Right hindlimb (tissue), 1 donor: ENCODE measurements at regions not wholly inside any gene's neighbourhood (a gene's known extent, or its start where the extent isn't known, plus 50 kb on each side); places are given as distances from the start of the nearest gene placed in this dataset.
"Not testable (repeated sequence)": the region's sequence is repeated elsewhere in the genome, so short reads cannot be mapped to it uniquely, and the experiment has no call there.

Source experiments
- DNase-seq: peaks from one replicate; pipeline ENCODE4 v3.0.0-alpha.2; 2018

DNA sequence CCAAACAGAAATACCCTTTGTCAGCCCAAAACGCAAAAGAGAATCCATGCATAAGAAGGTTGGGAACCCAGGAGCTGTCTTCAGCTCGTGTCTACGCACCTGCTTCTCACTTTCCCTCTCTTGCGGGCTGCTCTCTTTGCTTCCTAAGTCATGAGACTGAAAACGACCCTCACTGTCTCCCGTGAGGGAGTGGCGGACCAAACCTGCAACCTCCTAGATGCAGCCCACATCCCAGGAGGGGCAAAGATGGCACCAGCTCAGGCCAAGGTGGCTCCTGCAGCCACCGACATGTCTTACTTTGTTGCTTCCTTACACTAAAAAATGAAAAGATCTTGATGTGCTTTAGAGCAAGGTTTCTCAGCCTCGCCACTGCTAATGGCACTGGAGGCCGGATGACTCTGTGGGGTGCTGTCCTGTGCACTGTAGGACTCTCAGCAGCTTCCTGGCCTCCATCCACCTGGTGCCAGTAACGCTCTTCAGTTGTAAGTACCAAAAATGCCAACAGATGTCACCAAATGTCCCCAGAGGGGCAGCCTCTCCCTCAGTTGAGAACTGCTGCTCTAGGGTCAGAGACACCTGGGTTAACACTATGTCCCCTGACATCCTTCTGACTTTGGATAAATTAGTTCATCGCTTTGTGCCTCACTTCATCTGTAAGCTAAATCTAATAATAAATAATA lies 179.8 kb upstream of the PFKP start:
- DNase-seq = no peak

GRCh38 chr10:2886662-2887061 lies 180.7 kb upstream of the PFKP start:
- DNase-seq = no peak

DNA sequence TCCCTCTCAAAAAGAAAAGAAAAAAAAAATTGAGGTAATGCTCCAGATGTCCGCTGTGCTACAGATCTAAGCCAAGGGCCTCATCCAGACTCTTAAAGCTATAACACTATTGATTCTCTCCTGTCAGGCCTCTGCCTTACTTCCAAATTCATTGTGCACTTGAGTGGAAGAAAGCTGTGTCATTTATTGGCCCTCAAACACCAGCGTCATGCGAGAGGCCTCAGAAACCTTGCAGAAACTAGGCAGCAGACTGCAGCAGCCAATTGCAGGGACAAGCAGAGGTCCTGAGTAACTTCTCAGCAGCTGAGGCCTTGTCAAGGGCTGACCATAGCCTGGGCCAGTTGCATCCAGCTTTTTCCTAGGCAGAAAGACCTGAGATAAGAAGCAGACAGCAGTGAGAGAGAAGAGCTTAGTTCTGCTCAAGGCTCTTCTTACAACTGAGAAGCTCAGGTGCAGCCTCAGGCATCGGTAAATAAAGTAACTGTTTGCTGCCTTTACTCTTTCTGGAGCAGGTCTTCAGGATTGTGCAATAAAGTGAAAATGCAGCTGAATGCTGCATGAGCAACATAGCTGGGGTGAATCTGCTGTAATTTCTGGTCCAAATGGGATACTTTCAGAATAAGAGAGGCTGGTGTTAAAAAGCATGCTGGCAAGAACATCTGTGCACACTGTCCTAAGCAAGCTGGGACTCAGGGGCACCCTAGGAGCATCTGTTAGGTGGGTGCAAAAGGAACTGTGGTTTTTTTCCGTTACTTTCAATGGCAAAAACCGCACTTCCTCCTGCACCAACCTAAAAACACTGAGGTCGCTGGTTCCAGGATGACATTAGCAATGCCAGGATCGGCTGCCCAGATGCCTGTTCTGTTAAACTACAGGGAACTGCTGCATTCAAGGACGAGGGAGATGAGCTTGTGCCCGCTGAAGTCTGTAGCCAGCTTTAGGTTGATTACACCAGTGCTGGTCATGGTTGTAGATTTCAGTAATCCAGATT lies 181.8 kb upstream of the PFKP start:
- DNase-seq = peak; percentile 65

- DNase-seq = not testable (repeated sequence)
These were observed 183.3 kb upstream of the PFKP start for GRCh38 chr10:2883983-2884540.

GRCh38 chr10:2883238-2883637 lies 184.1 kb upstream of the PFKP start:
- DNase-seq = no peak

DNA sequence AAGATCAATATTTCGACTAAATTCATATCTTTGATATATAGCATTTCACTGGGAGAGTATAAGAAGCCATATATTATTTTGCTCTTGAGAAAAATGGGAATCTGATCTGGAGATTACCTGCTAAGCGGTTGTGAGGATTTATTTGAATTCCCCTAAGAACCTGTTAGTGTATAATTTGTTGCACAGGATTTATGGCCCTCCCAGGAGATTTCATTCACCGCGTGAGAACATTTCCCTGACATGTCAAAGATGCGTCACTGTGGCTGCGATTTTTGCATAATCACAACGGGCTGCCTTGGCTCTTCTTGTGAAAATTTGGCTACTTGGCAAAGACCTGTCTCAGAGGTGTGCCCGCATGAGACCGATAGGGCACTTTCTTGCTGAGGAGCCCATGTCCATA lies 184.7 kb upstream of the PFKP start:
- DNase-seq = no peak

GRCh38 chr10:2881720-2882620 lies 185.4 kb upstream of the PFKP start:
- peak; percentile 32 for DNase-seq

DNA sequence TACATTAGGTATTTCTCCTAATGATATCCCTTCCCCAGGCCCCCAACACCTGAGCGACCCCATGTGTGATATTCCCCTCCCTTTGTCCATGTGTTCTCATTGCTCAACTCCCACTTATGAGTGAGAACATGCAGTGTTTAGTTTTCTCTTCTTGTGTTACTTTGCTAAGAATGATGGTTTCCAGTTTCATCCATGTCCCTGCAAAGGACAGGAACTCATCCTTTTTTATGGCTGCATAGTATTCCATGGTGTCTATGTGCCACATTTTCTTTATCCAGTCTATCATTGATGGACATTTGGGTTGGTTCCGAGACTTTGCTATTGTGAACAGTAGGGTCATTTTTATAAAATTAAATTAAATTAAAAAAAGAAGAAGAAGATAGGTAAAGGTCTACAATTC lies 187.3 kb upstream of the PFKP start:
- DNase-seq = not testable (repeated sequence)

- DNase-seq = no peak
These were observed 188.5 kb upstream of the PFKP start for GRCh38 chr10:2878818-2879217.

DNA sequence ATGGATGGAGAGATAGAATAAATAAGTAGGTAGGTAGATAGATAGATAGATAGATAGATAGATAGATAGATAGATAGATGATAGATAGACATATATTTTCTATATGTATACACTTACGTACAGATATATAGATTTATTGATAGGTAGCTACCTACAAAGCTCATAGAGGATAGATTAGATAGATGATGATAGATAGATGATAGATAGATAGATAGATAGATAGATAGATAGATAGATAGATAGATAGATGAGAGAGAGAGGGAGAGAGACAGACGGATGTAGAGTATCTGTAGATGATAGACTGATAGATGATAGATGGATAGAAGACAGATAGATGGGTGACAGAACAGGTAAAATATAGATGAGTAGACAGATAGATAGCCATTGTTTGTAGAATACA lies 191.3 kb upstream of the PFKP start:
- no peak for DNase-seq

DNA sequence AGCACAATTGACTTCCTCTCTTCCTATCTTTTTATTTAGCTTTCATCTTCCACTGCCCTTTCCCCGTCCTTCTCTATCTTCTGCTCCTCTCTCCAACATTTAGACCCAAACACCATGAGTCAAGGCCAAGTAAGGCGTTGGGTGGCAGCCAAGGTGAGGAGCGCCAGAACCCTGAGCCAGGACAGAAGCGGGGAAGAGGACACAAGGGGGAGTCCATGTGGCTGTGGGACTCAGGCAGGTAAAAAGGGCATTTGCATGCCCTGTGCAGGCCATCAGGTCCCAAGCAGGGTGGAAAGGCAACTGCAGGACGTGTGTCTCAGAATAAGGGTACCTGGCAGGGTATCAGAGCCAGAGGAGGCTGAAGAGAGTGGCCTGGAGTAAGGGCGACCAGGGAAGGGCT lies 192.4 kb upstream of the PFKP start:
- no peak for DNase-seq

GRCh38 chr10:2873769-2874168 lies 193.6 kb upstream of the PFKP start:
- no peak for DNase-seq

GRCh38 chr10:2871673-2872219 lies 195.6 kb upstream of the PFKP start:
- no peak for DNase-seq

DNA sequence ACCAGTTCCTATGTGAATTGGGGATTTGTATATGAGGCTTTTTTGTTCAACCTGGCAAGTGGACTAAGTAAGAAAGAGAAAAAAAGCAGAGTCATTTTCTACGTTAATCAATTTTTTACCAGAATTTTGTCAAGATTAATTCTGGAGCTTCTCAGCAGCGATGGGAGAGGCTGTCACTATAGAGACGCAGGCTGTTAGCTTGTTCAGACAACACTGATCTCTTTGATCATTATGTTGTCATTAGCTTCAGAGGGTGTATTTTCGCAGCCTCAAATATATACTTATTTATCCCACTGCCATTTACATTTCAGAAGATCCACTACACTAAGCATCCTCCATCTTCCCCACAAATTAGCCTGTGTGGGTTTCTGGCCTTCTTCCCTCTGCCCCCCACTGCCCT lies 196.7 kb upstream of the PFKP start:
- no peak for DNase-seq

- no peak for DNase-seq
These were observed 199.5 kb upstream of the PFKP start for GRCh38 chr10:2867788-2868299.

DNA sequence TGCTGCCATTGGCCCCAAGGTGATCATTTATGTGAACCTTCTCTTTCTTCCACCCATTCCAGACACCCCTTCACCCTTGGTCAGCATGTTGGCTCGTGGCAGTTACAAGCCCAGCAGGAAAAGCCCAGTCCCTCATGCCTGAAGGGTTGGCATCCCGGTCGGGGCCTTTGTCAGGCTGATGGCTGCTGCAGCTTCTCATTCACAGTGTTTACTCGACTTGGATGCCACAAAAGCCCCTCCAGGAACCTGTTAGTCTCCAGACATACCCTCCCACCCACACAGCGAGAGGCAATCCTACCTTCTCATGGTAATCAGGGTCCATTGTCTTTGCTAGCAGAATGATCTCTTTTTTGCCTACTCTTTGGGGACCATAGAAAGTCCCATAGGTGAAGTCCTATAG lies 200.8 kb upstream of the PFKP start:
- no peak for DNase-seq

GRCh38 chr10:2861632-2862210 lies 205.6 kb upstream of the PFKP start:
- no peak for DNase-seq

- DNase-seq = no peak
These were observed 208.9 kb upstream of the PFKP start for GRCh38 chr10:2858452-2858851.

- DNase-seq = no peak
These were observed 210.8 kb upstream of the PFKP start for GRCh38 chr10:2856598-2856997.

DNA sequence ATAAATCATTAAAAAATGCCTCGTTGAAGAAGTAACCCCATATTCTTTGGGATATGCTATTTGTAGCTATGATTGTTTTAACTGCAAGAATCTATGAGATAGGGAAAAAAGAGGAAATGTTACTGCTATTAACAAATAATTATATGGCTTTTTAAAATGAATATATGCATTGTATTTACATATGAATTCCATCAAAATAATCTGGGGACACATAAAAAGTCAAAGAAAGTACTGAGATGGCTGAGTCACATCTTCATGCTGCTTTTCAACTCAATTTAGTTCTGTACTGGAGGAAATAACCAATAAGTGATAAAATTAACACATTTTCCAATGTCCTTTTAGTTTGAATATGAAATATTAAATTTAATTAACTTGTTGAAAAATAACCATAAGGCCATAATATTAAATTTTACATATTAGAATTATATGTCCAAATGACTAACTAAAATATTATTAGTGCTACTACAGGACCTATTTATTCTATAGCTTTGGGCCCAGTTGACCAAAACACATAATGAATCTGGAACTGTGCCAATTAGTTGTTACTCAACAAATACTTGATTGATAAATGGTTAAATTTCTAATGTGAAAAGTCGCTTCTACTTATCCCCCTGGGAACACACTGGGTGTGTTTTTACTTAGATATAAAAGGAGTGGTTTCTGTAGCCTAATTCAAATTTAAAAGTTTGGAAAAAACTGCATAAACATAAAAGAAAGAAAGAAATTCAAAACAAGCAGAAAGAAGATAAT lies 214.6 kb upstream of the PFKP start:
- DNase-seq = no peak

DNA sequence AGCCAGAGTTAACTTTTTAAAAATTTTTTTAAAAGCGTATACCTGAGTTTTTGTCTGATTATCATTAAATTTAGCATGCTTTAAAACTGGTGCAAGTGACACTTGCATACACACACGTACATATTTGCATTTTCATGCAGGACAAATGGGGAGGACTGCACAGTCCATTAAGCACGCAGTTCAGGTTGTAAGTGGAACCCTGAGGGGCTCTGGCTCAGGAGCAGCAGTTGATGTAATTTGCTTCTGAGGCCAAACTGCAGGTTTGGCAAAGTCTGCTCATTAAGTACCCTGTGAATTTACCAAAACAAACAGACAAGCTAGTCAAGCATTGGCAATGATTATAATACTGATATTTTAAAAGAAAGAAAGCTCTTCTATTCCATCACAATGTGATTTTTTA lies 215.8 kb upstream of the PFKP start:
- DNase-seq = no peak
